HG02798 (cell line): ENCODE measurements at regions not wholly inside any gene's neighbourhood (a gene's known extent, or its start where the extent isn't known, plus 50 kb on each side); places are given as distances from the start of the nearest gene placed in this dataset.

Experiments used
- ATAC-seq: cut with Tn5 transposase; IDR thresholded peaks from one replicate; pipeline ENCODE4 v1.9.1; 2021; ENCODE audit warnings: mild to moderate bottlenecking; ENCODE audit not compliant: unreplicated experiment, poor library complexity

- no peak for ATAC-seq
Measured at GRCh38 chr1:14365301-14365988, 233.0 kb upstream of the KAZN start.

DNA sequence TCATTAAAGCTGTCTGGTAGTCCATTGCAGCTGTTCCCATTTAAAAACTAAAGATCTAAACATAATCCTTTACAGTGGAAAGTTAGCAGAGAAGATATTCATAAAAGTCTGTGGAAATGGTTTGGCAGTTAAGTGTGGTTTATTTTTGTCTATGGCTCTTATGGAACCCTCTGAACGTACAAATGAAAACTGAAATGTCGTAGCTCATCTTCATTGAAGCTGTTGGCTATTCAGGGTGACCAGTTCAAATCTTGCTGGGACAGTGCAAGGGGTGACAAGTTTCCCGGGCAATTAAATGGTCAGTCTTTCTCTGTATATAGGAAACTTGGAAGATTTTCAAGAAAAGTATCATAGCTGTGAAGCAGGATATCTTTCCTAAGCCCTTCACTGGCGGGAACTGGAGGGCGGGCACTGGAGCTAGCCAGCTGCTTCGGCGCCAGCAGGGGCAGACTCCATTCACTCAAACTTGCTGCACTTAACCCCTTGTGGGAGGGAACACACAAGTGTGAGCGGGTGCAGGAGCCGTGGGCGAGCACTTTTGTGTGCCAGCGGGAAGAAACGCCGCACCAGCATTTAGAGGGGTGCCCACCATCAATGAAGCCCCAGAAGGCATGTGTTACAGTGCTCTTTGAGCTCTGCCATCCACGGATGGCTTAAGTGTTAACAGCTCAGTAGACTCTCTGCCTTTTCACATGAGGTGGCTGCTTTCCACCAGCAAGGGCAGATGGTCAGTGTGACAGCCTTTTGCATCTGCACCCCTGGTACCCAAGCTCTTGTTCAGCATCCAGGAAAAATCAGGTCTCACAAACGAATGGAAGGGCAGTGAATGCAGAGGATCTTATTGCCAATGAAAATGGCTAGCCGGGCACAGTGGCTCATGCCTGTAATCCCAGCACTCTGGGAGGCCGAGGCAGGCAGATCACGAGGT is 232.1 kb upstream of the KAZN start:
- ATAC-seq = no peak

- no peak for ATAC-seq
Measured at GRCh38 chr1:14367451-14367850, 231.0 kb upstream of the KAZN start.

GRCh38 chr1:14369526-14370213 is 228.8 kb upstream of the KAZN start:
- ATAC-seq = no peak

GRCh38 chr1:14371771-14372497 is 226.6 kb upstream of the KAZN start:
- no peak for ATAC-seq

DNA sequence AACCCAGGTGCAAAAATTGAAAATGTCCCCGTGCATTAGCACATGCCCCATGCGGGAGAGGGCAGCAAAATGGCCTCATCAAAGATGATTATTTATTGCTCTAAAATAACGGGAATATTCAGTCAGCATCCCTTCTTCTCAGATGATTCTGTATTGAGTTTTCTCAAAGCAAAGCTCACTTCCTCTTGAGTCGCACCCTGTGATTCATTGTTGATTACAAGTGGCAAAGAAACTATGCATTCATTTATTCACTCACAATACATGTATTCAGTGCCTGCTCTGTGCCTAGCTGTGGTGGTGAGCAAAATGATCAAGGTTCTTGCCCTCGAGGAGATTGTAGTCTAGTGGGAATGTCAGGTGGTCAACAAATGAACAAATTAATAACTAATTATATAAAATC is 226.0 kb upstream of the KAZN start:
- no peak for ATAC-seq

DNA sequence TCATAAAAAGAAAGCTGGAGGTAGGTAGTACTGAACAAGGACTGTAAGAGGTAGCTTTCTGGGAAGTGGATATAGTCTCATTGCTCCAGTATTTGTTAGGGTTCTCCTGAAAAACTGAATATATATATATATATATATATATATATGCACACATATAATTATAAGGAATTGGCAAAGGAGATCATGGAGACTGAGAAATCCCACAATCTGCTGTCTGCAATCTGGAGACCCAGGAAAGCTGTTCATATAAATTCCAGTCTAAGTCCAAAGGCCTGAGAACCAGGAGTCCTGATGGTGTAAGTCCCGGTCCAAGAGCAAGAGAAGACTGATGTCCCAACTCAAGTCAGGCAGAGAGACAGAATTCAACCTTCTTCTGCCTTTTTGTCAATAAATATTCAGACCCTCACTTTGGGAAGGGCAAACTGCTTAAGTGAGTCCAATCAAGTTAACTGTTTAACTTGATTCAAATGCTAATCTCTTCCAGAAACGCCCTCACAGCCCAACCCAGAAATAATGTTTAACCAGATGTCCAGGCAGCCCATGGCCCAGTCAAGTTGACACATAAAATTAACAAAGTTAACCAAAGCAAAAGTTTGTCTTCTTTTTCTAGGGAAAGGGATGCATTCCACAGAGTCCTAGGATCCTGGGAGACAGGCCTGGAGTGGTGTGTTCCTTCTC is 225.3 kb upstream of the KAZN start:
- ATAC-seq = no peak

DNA sequence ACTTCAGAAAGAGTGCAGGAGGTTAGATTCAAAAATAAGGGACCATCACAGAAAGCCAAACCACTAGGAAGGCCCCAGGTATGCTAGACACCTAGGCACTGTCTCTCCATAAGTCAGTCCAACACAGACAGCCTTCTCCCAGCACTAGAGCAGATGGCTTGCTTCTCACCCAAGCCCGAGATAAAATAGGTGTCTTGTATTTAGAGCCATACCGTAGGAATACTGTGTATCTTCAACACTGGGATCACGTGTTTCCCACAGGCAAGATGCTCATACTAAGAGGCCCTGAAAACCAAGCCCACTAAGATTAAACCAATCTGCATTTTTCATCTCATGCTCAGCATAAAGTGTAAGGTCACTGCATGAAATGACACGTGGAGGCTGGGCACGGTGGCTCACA is 223.3 kb upstream of the KAZN start:
- ATAC-seq = no peak

DNA sequence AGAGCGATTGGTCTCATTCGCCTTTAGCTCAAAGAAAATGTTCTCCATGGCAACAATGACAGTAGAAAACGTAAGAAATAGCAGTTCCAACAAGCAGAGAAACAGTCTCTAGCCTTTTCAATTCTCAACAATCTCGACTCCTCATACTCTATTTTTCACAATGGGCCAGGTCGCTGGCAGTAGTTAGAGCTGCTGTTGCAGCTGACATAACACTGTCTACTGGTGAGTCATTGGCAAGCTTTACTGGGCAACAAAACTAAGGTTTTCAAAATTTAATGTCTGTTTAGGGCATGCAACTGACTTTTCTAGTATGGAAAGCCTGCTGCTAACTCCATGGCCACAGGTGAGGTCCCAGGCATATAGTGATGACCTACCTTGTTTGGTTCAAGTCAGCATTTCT is 221.1 kb upstream of the KAZN start:
- no peak for ATAC-seq

GRCh38 chr1:14380408-14380807 is 218.1 kb upstream of the KAZN start:
- ATAC-seq = no peak

DNA sequence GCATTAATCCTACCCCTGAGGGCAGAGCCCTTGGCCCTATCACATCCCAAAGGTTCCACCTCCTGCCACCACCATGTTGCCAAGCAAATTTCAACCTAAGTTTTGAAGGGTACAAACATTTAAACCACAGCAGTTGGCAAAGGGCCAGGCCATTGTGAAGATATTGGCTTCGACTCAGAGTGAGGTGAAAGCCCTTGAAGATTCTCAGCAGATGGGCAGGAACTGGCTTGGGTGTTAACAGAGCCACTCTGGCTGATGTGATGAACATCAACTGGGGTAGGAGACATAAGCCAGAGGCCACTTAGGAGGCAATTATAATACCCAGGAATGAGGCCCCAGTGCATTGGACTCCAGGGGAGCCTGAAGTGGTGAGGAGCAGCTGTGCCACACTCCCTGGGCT is 207.7 kb upstream of the KAZN start:
- ATAC-seq = no peak

- ATAC-seq = no peak
Measured at GRCh38 chr1:14392161-14392858, 206.2 kb upstream of the KAZN start.

GRCh38 chr1:14392859-14393365 is 205.6 kb upstream of the KAZN start:
- ATAC-seq = no peak

DNA sequence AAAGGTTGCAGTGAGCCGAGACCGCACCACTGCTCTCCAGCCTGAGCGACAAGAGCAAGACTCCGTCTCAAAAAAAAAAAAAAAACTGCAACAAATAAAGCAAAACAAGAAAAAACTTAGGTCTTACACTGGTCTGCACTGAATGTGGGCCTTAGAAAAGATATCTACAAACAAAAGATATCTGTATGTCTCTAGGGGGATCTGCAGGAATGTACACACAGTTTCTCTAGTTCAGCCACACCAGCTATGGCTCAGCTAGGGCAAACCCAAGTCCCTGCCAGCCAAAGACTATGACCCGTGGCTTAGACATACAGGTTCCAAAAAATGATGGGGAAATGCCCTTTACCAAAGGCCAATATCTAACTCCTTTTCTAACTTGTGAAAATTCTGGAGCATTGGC is 202.4 kb upstream of the KAZN start:
- no peak for ATAC-seq

GRCh38 chr1:14403961-14404645 is 194.4 kb upstream of the KAZN start:
- no peak for ATAC-seq

DNA sequence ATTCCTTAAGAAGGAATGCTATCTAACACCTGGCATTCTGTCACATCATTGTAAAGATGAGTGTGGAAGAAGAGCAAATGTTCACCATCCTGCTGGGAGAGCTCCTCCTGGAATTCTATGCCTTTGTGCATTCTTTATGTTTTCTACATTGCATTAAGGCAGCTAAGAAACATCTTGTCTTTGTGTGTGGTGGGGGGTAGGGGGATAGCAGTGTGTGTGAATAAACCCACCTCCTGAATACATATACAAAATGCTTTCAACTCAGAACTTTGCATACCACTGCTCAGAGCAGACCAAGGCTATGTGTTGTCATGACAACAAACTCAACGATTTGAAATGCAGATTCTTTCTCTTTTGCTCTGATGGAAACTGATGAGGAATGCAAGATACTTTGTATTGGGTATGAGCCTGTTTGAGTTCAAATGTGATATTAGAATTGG is 193.6 kb upstream of the KAZN start:
- ATAC-seq = no peak

DNA sequence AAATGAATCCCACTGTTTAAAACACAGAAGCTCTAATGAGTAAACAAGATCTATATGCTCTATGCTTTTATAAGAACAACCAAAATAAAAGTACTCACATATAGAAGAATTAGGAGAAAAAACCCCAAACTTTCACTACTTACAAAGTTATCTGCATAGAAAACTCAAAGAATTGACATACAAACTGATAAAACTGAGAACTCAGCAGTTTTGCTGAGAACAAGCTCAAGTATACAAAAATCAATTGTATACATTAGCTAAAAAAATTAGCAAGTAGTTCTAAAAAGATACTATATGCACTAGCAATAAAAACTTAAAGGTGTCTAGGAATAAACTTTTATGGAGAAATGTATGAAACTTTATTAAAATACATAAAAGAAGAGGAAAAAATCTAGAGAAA is 186.2 kb upstream of the KAZN start:
- no peak for ATAC-seq

GRCh38 chr1:14413819-14414490 is 184.5 kb upstream of the KAZN start:
- ATAC-seq = no peak
